Fibroblast of villous mesenchyme (primary cell): ENCODE measurements at regions not wholly inside any gene's neighbourhood (a gene's known extent, or its start where the extent isn't known, plus 50 kb on each side); places are given as distances from the start of the nearest gene placed in this dataset.
A peak's percentile ranks its signal among the peaks of the same experiment; 100 is the strongest.

Experiments
- DNase-seq: peaks from one replicate; pipeline ENCODE4 v3.0.0-alpha.2; 2010; ENCODE audit warnings: low read depth
- H3K4me3 ChIP-seq: 2 replicates; pipeline ENCODE4 v1.5.1; 2011; ENCODE audit warnings: low read depth, mild to moderate bottlenecking, low read length
- CTCF ChIP-seq: IDR thresholded peaks from 2 replicates; pipeline ENCODE4 v1.5.1; 2012; ENCODE audit warnings: low read depth, mild to moderate bottlenecking, low read length; ENCODE audit not compliant: insufficient read depth

GRCh38 chr20:22312744-22313346, 271.5 kb downstream of the FOXA2 start:
- no peak overlapping the region for H3K4me3 ChIP-seq
- TF ChIP-seq CTCF: peak; percentile 70
- DNase-seq: peak; percentile 32

DNA sequence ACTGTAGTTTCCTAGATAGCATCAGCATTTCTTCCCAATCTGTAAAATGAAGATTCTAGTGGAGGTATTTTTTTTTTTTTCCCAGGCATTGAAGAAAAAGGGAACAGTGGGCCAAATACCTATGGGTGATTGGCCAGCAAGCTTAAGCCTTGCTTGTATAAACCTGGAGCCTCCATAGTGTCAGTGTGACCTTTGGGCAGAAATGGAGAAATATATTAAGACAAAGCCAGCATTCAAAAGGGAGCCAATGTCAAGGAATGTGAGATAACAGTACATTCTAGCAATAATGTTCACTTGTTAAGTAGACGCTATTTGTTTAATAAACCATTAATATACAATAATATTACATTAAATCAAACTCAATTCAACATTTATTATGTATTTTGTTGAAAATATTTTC, 275.4 kb downstream of the FOXA2 start:
- no peak overlapping the region for H3K4me3 ChIP-seq
- DNase-seq: no peak
- TF ChIP-seq CTCF: no peak

GRCh38 chr20:22307409-22307808, 277.0 kb downstream of the FOXA2 start:
- no peak for TF ChIP-seq CTCF
- no peak overlapping the region for H3K4me3 ChIP-seq
- DNase-seq: no peak

DNA sequence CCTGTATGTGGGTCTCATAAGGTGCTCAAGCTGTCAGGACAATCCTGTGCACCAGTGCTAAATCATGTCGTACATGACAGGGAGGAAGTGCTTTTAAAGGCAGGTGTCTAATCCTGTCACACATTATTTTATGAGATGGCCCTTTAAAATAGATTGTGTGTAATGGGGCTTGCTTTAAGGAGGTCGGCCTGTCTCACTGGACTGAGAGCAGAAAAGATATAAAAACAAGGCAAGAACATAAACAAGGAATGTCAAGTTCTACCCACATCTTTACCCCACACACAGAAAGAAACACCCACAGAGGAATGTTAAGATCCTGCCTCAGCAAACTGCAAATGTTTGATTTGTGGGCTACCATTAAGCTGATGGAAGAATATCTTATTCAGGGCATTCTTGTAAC, 279.0 kb downstream of the FOXA2 start:
- DNase-seq: no peak
- no peak for TF ChIP-seq CTCF
- no peak overlapping the region for H3K4me3 ChIP-seq

- no peak for TF ChIP-seq CTCF
- no peak for DNase-seq
- H3K4me3 ChIP-seq: no peak overlapping the region
Measured at GRCh38 chr20:22303523-22303922, 280.8 kb downstream of the FOXA2 start.

DNA sequence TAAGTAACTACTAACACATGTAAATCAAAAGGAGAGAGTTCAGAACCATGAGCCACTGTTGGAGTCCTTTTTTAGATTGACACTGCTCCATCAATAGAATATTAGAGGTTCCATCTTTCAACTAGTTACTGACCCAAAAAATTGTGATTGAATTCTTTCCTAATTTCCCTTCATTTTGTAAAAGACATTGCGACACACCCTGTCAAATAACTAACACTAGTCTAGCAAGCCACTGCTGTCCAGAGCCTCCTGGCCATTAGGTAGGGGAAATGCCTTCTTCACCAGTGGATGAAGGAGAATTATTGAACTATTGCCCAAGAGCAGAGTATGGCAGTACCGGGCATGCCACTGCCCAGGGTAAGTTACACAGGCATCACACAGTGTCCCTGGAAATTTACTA, 282.3 kb downstream of the FOXA2 start:
- no peak overlapping the region for H3K4me3 ChIP-seq
- DNase-seq: no peak
- TF ChIP-seq CTCF: no peak

- DNase-seq: no peak
- TF ChIP-seq CTCF: no peak
- H3K4me3 ChIP-seq: no peak overlapping the region
Measured at GRCh38 chr20:22293886-22294285, 290.5 kb downstream of the FOXA2 start.
